C4-2B (cell line): ENCODE measurements at regions not wholly inside any gene's neighbourhood (a gene's known extent, or its start where the extent isn't known, plus 50 kb on each side); places are given as distances from the start of the nearest gene placed in this dataset.

ENCODE experiments used
- CTCF ChIP-seq: fragments of 450-650 bp; conservative IDR thresholded peaks from 2 replicates; pipeline ENCODE4 v1.5.1; 2017; ENCODE audit warnings: mild to moderate bottlenecking
- ZFX ChIP-seq: fragments of 450-650 bp; IDR thresholded peaks from 2 replicates; pipeline ENCODE4 v1.6.1; 2017

DNA sequence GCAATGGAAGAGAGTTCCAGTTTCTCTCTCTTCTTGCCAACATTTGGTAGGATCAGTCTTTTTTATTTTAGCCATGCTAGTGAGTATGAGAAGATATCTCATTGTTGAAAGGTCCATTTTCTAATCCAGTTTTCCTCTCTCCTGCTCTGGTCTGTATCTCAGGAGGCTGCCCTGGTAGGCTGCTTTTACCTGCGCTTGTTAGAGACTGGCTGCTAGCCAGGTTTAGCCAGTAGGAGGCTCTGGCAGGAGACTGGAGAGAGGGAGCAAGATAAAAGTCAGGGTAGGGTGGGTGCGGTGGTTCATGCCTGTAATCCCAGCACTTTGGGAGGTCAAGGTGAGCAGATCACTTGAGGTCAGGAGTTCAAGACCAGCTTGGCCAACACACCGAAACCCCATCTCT is 68.6 kb upstream of the FOXP4 start:
- TF ChIP-seq CTCF (no peak), ZFX (no peak)
